A549 (cell line): ENCODE measurements at regions not wholly inside any gene's neighbourhood (a gene's known extent, or its start where the extent isn't known, plus 50 kb on each side); places are given as distances from the start of the nearest gene placed in this dataset.

Source experiments
- ATAC-seq, 2 experiments: fragments of 200-7000 bp in 1 of 2; fragments of >200 bp in 1 of 2; cut with Nextera tagmentation in 1 of 2; cut with Tn5 transposase in 1 of 2; 3 replicates each; pipeline versions ENCODE4 v1.8.0 to v1.9.1; 2018 to 2020; ENCODE audit warnings: mild to moderate bottlenecking in 1 of 2, moderate library complexity in 1 of 2
- CTCF ChIA-PET: fragments of 300-600 bp; sonication (Branson Sonifier 250); formaldehyde crosslinking; extraction: SDS; loops from one replicate; lab custom pipeline; 2021; ENCODE audit warnings: antibody characterized with exemption, inconsistent platforms; lab: Yijun Ruan, JAX
- POLR2A ChIA-PET: fragments of 350-600 bp; formaldehyde crosslinking; extraction: SDS; loops from one replicate; lab custom pipeline; 2021; ENCODE audit warnings: antibody characterized with exemption, inconsistent platforms; lab: Yijun Ruan, JAX
- DNase-seq, 2 experiments: peaks; one replicate each; pipeline versions ENCODE4 v3.0.0 to v3.0.0-alpha.2; 2011 to 2016; ENCODE audit warnings: low read depth in 1 of 2, low spot score in 1 of 2
- FAIRE-seq: peaks from 2 replicates; lab custom pipeline; 2011; peaks lifted over from hg19 to GRCh38; lab: Jason Lieb, UNC
- H3K27ac ChIP-seq, 2 experiments: fragments of >200 bp; sonication (Bioruptor Twin); formaldehyde crosslinking; 3 replicates each; pipeline ENCODE4 v1.5.1; 2016 to 2017
- H3K4me1 ChIP-seq: fragments of >200 bp; sonication (Bioruptor Twin); formaldehyde crosslinking; 3 replicates; pipeline ENCODE4 v1.6.1; 2016
- H3K4me2 ChIP-seq: fragments of >200 bp; sonication (Bioruptor Twin); formaldehyde crosslinking; 3 replicates; pipeline ENCODE4 v1.6.1; 2016
- H3K4me3 ChIP-seq: fragments of >200 bp; sonication (Bioruptor Twin); formaldehyde crosslinking; 3 replicates; pipeline ENCODE4 v1.5.1; 2016
- H3K9me3 ChIP-seq: fragments of >200 bp; sonication (Bioruptor Twin); formaldehyde crosslinking; 3 replicates; pipeline ENCODE4 v1.6.1; 2016
- ATOH8 ChIP-seq: fragments of 250-450 bp; sonication (Bioruptor Pico); IDR thresholded peaks from 2 replicates; pipeline ENCODE4 v1.5.0; 2020; ENCODE audit warnings: low read depth, mild to moderate bottlenecking, moderate library complexity
- BCL3 ChIP-seq: fragments of >200 bp; sonication (Bioruptor Twin); formaldehyde crosslinking; IDR thresholded peaks from 3 replicates; pipeline ENCODE4 v1.6.1; 2016
- CHD2 ChIP-seq: fragments of 150-350 bp; IDR thresholded peaks from 2 replicates; pipeline ENCODE4 v1.6.1; 2014; ENCODE audit warnings: low read length; ENCODE audit not compliant: partially characterized antibody
- CTCF ChIP-seq: fragments of >200 bp; sonication (Bioruptor Twin); formaldehyde crosslinking; IDR thresholded peaks from 3 replicates; pipeline ENCODE4 v1.5.1; 2016
- E2F6 ChIP-seq: IDR thresholded peaks from 2 replicates; pipeline ENCODE4 v1.6.1; 2012; ENCODE audit warnings: low read depth, borderline replicate concordance
- EHMT2 ChIP-seq: fragments of 200-600 bp; sonication (generic); IDR thresholded peaks from 2 replicates; pipeline ENCODE4 v1.6.1; 2016; ENCODE audit warnings: antibody characterized with exemption, low read depth, mild to moderate bottlenecking, moderate library complexity
- ELK1 ChIP-seq: fragments of 150-350 bp; IDR thresholded peaks from 2 replicates; pipeline ENCODE4 v1.6.1; 2014; ENCODE audit warnings: low read depth, mild to moderate bottlenecking, low read length
- EP300 ChIP-seq, 2 experiments: fragments of >200 bp; sonication (Bioruptor Twin); formaldehyde crosslinking; IDR thresholded peaks; 2 replicates in 1 of 2; 3 replicates in 1 of 2; pipeline ENCODE4 v1.6.1; 2016 to 2017
- FOXS1 ChIP-seq: fragments of 250-450 bp; sonication (Bioruptor Pico); IDR thresholded peaks from 2 replicates; pipeline ENCODE4 v1.5.0; 2020; ENCODE audit warnings: mild to moderate bottlenecking, moderate library complexity
- HEYL ChIP-seq: fragments of 250-450 bp; sonication (Bioruptor Pico); IDR thresholded peaks from 2 replicates; pipeline ENCODE4 v1.8.0; 2021; ENCODE audit warnings: mild to moderate bottlenecking, moderate library complexity
- HOXB5 ChIP-seq: fragments of 250-450 bp; sonication (Bioruptor Pico); IDR thresholded peaks from 2 replicates; pipeline ENCODE4 v1.5.0; 2020; ENCODE audit warnings: mild to moderate bottlenecking, moderate library complexity
- JUN ChIP-seq, 2 experiments: fragments of >200 bp; sonication (Bioruptor Twin); formaldehyde crosslinking; IDR thresholded peaks; 2 replicates in 1 of 2; 3 replicates in 1 of 2; pipeline ENCODE4 v1.6.1; 2016 to 2017
- JUNB ChIP-seq: fragments of >200 bp; sonication (Bioruptor Twin); formaldehyde crosslinking; IDR thresholded peaks from 2 replicates; pipeline ENCODE4 v1.6.1; 2016
- KDM5A ChIP-seq: fragments of 200-600 bp; sonication (generic); IDR thresholded peaks from 2 replicates; pipeline ENCODE4 v1.6.1; 2016; ENCODE audit warnings: antibody characterized with exemption, mild to moderate bottlenecking
- MYC ChIP-seq: IDR thresholded peaks from 2 replicates; pipeline ENCODE4 v1.6.1; 2012; ENCODE audit warnings: mild to moderate bottlenecking, inconsistent platforms, low read length, improper control_type of control experiment, borderline replicate concordance
- NR3C1 ChIP-seq: fragments of >200 bp; sonication (Bioruptor Twin); formaldehyde crosslinking; IDR thresholded peaks from 3 replicates; pipeline ENCODE4 v1.6.1; 2017
- PHF8 ChIP-seq: fragments of 200-600 bp; sonication (generic); IDR thresholded peaks from 2 replicates; pipeline ENCODE4 v1.6.1; 2016; ENCODE audit warnings: low read depth, mild to moderate bottlenecking, antibody characterized with exemption, moderate library complexity, borderline replicate concordance
- POLR2A ChIP-seq: IDR thresholded peaks from 2 replicates; pipeline ENCODE4 v1.6.1; 2012; ENCODE audit warnings: mild to moderate bottlenecking, low read length
- RAD21 ChIP-seq, 2 experiments: fragments of >200 bp in 1 of 2; sonication (Bioruptor Twin) in 1 of 2; formaldehyde crosslinking in 1 of 2; IDR thresholded peaks in 1 of 2; conservative IDR thresholded peaks in 1 of 2; 2 replicates in 1 of 2; 3 replicates in 1 of 2; pipeline ENCODE4 v1.6.1; 2012 to 2018; ENCODE audit warnings: inconsistent platforms in 1 of 2
- RARB ChIP-seq: fragments of 250-450 bp; sonication (Bioruptor Pico); IDR thresholded peaks from 2 replicates; pipeline ENCODE4 v1.8.0; 2021; ENCODE audit warnings: mild to moderate bottlenecking, moderate library complexity
- SMC3 ChIP-seq: fragments of >200 bp; sonication (Bioruptor Twin); formaldehyde crosslinking; IDR thresholded peaks from 3 replicates; pipeline ENCODE4 v1.6.1; 2018; ENCODE audit warnings: inconsistent platforms
- ZC3H11A ChIP-seq: fragments of 450-650 bp; IDR thresholded peaks from 2 replicates; pipeline ENCODE4 v1.6.1; 2014; ENCODE audit warnings: antibody characterized with exemption, mild to moderate bottlenecking
- WGBS: methylation state at CpG from one replicate; pipeline ENCODE4 v1.1.6; 2017; ENCODE audit errors: missing lambda C conversion rate; 5-methylcytosine and 5-hydroxymethylcytosine counted together
- TF ChIP-seq, protein P1 (sequence below): IDR thresholded peaks from 2 replicates; pipeline ENCODE4 v1.6.1; 2012

GRCh38 chr20:11034025-11034424, 360.2 kb upstream of the JAG1 start:
- POLR2A ChIA-PET: no interaction called here
- TF ChIP-seq POLR2A: no peak
- no peak for TF ChIP-seq HEYL
- ATAC-seq (no peak), DNase-seq (no peak), FAIRE-seq (no peak)
- H3K4me1 ChIP-seq: no peaks in the 10 kb centered on the region
- no peak overlapping the region for H3K4me3 ChIP-seq
- peaks cover 12% of the 10 kb centered on the region; the same call in 2 of the 3 replicates for H3K9me3 ChIP-seq
- WGBS: 93% methylated on average over 3 of the region's 3 CpGs
- H3K4me2 ChIP-seq: no peak overlapping the region
- CTCF ChIA-PET: interaction anchor here (1.3 to 1.7 kb wide), 2 partner anchors 16 to 114 kb away, joined by 3 to 4 read pairs; no protein-coding TSS in a partner anchor
- no peak overlapping the region for H3K27ac ChIP-seq

GRCh38 chr20:11035211-11035610, 361.4 kb upstream of the JAG1 start:
- CTCF ChIA-PET: interaction anchor here (1.2 kb wide), 1 partner anchor 9 kb away, joined by 3 read pairs; no protein-coding TSS in a partner anchor
- Histone ChIP-seq H3K27ac (no peak overlapping the region), H3K4me3 (no peak overlapping the region), H3K9me3 (peaks cover 12% of the 10 kb centered on the region; the same call in 2 of the 3 replicates), H3K4me2 (no peak overlapping the region), H3K4me1 (no peaks in the 10 kb centered on the region)
- POLR2A ChIA-PET: no interaction called here
- WGBS: 51% methylated on average over 3 of the region's 3 CpGs
- FAIRE-seq (no peak), ATAC-seq (no peak), DNase-seq (no peak)
- no peak for TF ChIP-seq PHF8
- no peak for TF ChIP-seq JUN (IDR thresholded peaks at IDR 0.05)
- no peak for TF ChIP-seq MYC
- no peak for TF ChIP-seq RARB
- TF ChIP-seq NR3C1: no peak
- no peak for TF ChIP-seq SMC3
- TF ChIP-seq, protein P1, sequence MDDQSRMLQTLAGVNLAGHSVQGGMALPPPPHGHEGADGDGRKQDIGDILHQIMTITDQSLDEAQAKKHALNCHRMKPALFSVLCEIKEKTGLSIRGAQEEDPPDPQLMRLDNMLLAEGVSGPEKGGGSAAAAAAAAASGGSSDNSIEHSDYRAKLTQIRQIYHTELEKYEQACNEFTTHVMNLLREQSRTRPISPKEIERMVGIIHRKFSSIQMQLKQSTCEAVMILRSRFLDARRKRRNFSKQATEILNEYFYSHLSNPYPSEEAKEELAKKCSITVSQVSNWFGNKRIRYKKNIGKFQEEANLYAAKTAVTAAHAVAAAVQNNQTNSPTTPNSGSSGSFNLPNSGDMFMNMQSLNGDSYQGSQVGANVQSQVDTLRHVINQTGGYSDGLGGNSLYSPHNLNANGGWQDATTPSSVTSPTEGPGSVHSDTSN: no peak
- TF ChIP-seq ZC3H11A: no peak
- no peak for TF ChIP-seq EHMT2
- TF ChIP-seq BCL3: no peak
- TF ChIP-seq JUNB: no peak
- no peak for TF ChIP-seq EP300 (IDR thresholded peaks at IDR 0.05)
- no peak for TF ChIP-seq RAD21 (conservative IDR thresholded peaks at IDR 0.05 in 1 of 2, IDR thresholded peaks at IDR 0.05 in 1 of 2)
- no peak for TF ChIP-seq POLR2A

DNA sequence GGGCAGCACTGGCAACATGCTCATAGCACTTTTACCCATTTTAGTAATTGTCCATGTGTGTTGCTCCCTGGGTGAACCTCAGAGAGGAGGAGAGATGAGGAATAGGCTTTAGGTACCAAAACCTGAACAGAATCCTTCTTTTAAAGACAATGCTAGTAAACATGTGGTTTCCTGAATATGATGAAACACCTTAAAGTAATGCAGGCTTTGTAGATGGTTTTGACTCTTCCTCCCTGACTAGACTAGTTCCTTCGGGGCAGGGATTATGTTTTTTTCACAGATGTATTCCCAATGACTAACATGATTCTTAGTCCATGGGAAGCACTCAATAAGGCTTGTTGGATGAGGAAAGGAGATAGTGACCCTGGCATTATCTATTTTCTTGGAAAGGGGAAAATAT, 367.6 kb upstream of the JAG1 start:
- ChIA-PET POLR2A (no interaction called here), CTCF (interaction anchor here (0.7 to 1.6 kb wide), 4 partner anchors 9 to 17 kb away, joined by 3 to 5 read pairs (median 4); no protein-coding TSS in a partner anchor)
- ATAC-seq: no peak
- Histone ChIP-seq H3K4me2 (no peak overlapping the region), H3K4me1 (no peaks in the 10 kb centered on the region), H3K4me3 (no peak overlapping the region), H3K9me3 (no peaks in the 10 kb centered on the region), H3K27ac (no peak overlapping the region)
- 49% methylated on average over 1 of the region's 1 CpG for WGBS
- no peak for DNase-seq
- FAIRE-seq: no peak
- TF ChIP-seq JUNB (no peak), EP300 (IDR thresholded peaks at IDR 0.05) (no peak), JUN (IDR thresholded peaks at IDR 0.05) (no peak), CHD2 (no peak), FOXS1 (CRISPR knock-in tag) (no peak), KDM5A (no peak), ELK1 (no peak), HOXB5 (CRISPR knock-in tag) (no peak), CTCF (no peak), E2F6 (no peak), EHMT2 (no peak), ATOH8 (CRISPR knock-in tag) (no peak)
